HG02938 (cell line): ENCODE measurements at regions not wholly inside any gene's neighbourhood (a gene's known extent, or its start where the extent isn't known, plus 50 kb on each side); places are given as distances from the start of the nearest gene placed in this dataset.
A peak's percentile ranks its signal among the peaks of the same experiment; 100 is the strongest.

Experiments used
- ATAC-seq: cut with Tn5 transposase; IDR thresholded peaks from one replicate; pipeline ENCODE4 v1.9.1; 2021; ENCODE audit warnings: mild to moderate bottlenecking, moderate library complexity; ENCODE audit not compliant: unreplicated experiment

- no peak for ATAC-seq
Observed at GRCh38 chr6:150711061-150711460, 111.4 kb downstream of the PLEKHG1 start.

GRCh38 chr6:150711584-150712504 is 112.2 kb downstream of the PLEKHG1 start:
- ATAC-seq: no peak

- no peak for ATAC-seq
Observed at GRCh38 chr6:150712505-150713252, 113.0 kb downstream of the PLEKHG1 start.

GRCh38 chr6:150713487-150713886 is 113.8 kb downstream of the PLEKHG1 start:
- ATAC-seq: no peak

- ATAC-seq: no peak
Observed at GRCh38 chr6:150713931-150714330, 114.2 kb downstream of the PLEKHG1 start.

GRCh38 chr6:150715133-150715532 is 115.4 kb downstream of the PLEKHG1 start:
- no peak for ATAC-seq

GRCh38 chr6:150717419-150717818 is 117.7 kb downstream of the PLEKHG1 start:
- ATAC-seq: no peak

- no peak for ATAC-seq
Observed at GRCh38 chr6:150719099-150719766, 119.5 kb downstream of the PLEKHG1 start.

- no peak for ATAC-seq
Observed at GRCh38 chr6:150719831-150720230, 120.1 kb downstream of the PLEKHG1 start.

- peak; percentile 100 for ATAC-seq
Observed at GRCh38 chr6:150720774-150721233, 121.1 kb downstream of the PLEKHG1 start.

GRCh38 chr6:150721418-150722266 is 122.0 kb downstream of the PLEKHG1 start:
- ATAC-seq: no peak

GRCh38 chr6:150722614-150723344 is 123.1 kb downstream of the PLEKHG1 start:
- ATAC-seq: no peak

- ATAC-seq: no peak
Observed at GRCh38 chr6:150723345-150723658, 123.6 kb downstream of the PLEKHG1 start.

GRCh38 chr6:150723857-150724256 is 124.2 kb downstream of the PLEKHG1 start:
- ATAC-seq: no peak

- ATAC-seq: no peak
Observed at GRCh38 chr6:150725795-150726194, 126.1 kb downstream of the PLEKHG1 start.

GRCh38 chr6:150729188-150729748 is 129.6 kb downstream of the PLEKHG1 start:
- no peak for ATAC-seq

GRCh38 chr6:150730801-150731457 is 131.2 kb downstream of the PLEKHG1 start:
- ATAC-seq: no peak

GRCh38 chr6:150732765-150733539 is 132.6 kb upstream of the MTHFD1L start:
- ATAC-seq: no peak
